ENCODE measurements at regions not wholly inside any gene's neighbourhood (a gene's known extent, or its start where the extent isn't known, plus 50 kb on each side); places are given as distances from the start of the nearest gene placed in this dataset.

DNA sequence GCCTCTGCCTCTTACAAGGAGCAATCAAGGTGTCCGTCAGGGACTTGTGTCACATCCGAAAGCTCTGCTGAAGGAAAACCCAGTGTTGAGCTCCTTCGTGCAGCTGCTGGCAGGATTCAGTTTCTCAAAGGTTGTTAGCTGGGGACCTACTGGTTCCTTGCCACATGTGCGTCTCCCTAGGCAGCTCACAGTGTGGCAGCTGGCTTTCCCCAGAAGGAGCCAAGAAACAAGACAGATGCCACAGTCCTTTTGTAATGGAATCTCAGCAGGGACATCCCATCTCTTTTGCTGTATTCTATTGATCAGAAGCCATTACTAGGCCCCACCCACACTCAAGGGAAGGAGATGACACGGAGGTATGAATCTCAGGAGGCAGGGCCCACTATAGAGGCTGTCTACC lies 488.8 kb downstream of the CD83 start (continued):
- no peak for TF ChIP-seq CTCF (IDR thresholded peaks at IDR 0.05 in 2 of 3, conservative IDR thresholded peaks at IDR 0.05 in 1 of 3; ENCODE audit: borderline replicate concordance in 1 of 3, insufficient read depth in 1 of 3, low read depth in 2 of 3, low read length in 2 of 3)
- no peak for TF ChIP-seq ZBTB33 (IDR thresholded peaks at IDR 0.05; ENCODE audit: extremely low read depth, insufficient replicate concordance, low read length)
- no peak for TF ChIP-seq FOSL1 (IDR thresholded peaks at IDR 0.05; ENCODE audit: low read depth)
- TF ChIP-seq SP1 (IDR thresholded peaks at IDR 0.05; ENCODE audit: low read depth) = no peak

DNA sequence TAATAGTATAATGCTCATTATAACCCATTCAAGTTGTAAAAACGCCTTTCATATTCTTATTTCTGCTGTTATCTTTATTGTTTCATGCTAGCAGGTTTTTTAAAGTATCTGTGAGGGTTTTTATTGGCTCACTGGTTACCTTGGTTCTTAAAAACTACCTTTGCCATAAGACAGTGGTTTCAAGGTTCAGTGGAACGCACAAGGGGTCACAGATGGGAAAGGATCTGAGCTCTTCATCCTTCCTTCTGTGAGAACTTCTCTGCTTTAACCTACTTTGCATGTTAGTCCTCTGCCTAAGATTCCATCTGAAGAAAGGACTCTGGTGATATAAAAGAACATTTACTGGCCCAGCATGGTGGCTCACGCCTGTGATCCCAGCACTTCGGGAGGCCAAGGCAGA lies 492.6 kb downstream of the CD83 start:
- Histone ChIP-seq H3K4me2 (ENCODE audit: low read length) (no peak overlapping the region), H3K9me3 (ENCODE audit: control insufficient read depth in 1 of 2, insufficient read depth in 1 of 2, low read depth in 1 of 2, low read length in 2 of 2) (no peaks in the 10 kb centered on the region), H2AFZ (ENCODE audit: low read depth, low read length, poor library complexity, severe bottlenecking) (no peak overlapping the region), H3K79me2 (ENCODE audit: insufficient read depth, low read length) (no peaks in the 10 kb centered on the region), H3K4me1 (ENCODE audit: control insufficient read depth in 1 of 2, insufficient read depth in 2 of 2, low read length in 2 of 2) (peaks cover 0 to 15% of the 10 kb centered on the region in 2 experiments; a peak in 2 of 4 replicates), H3K9me2 (ENCODE audit: insufficient read depth) (no peaks in the 10 kb centered on the region), H3K9ac (ENCODE audit: low read length) (no peak overlapping the region), H3K27me3 (ENCODE audit: insufficient read depth, low read length) (no peaks in the 10 kb centered on the region), H3K4me3 (replicated peaks in 1 of 2; ENCODE audit: low read depth in 1 of 2, low read length in 2 of 2) (no peak overlapping the region), H3K36me3 (ENCODE audit: control insufficient read depth in 1 of 2, insufficient read depth in 2 of 2, low read length in 2 of 2) (no peaks in the 10 kb centered on the region), H4K20me1 (ENCODE audit: insufficient read depth) (no peaks in the 10 kb centered on the region), H3K27ac (ENCODE audit: low read depth, low read length) (no peak overlapping the region)
- TF ChIP-seq RAD21 (IDR thresholded peaks at IDR 0.05; ENCODE audit: low read depth) = no peak
- TF ChIP-seq ATF3 (IDR thresholded peaks at IDR 0.05) = no peak
- TF ChIP-seq SP1 (IDR thresholded peaks at IDR 0.05; ENCODE audit: low read depth) = no peak
- TF ChIP-seq ZBTB33 (IDR thresholded peaks at IDR 0.05; ENCODE audit: extremely low read depth, insufficient replicate concordance, low read length) = no peak
- TF ChIP-seq TCF7L2 (IDR thresholded peaks at IDR 0.05; ENCODE audit: borderline replicate concordance, extremely low read depth, insufficient read depth, insufficient read length) = no peak
- RAD21 ChIA-PET (ENCODE audit: low non-redundant PET in 1 of 2, low total read pairs in 2 of 2, uncharacterized antibody in 2 of 2, unreplicated experiment in 2 of 2) = no interaction called here
- CTCF ChIA-PET = no interaction called here
- no peak for DNase-seq (ENCODE audit: low read depth, low spot score)
- no TSS peak for BruUV-seq (replicated peaks)
- intact Hi-C loops (cut with micrococcal nuclease) = no loop called here
- POLR2A ChIA-PET = no interaction called here
- ATAC-seq = no peak

Data from HCT116 (cell line).